ENCODE measurements at regions not wholly inside any gene's neighbourhood (a gene's known extent, or its start where the extent isn't known, plus 50 kb on each side); places are given as distances from the start of the nearest gene placed in this dataset.

- no peak for DNase-seq (ENCODE audit: low read depth)
- no peak for TF ChIP-seq CTCF (conservative IDR thresholded peaks at IDR 0.05; ENCODE audit: low read depth, low read length)
- no peak overlapping the region for H3K4me3 ChIP-seq (ENCODE audit: low read depth, low read length)
Observed at GRCh38 chr6:21845018-21845417, 251.5 kb downstream of the SOX4 start.

- no peak overlapping the region for H3K4me3 ChIP-seq (ENCODE audit: low read depth, low read length)
- DNase-seq (ENCODE audit: low read depth): no peak
- no peak for TF ChIP-seq CTCF (conservative IDR thresholded peaks at IDR 0.05; ENCODE audit: low read depth, low read length)
Observed at GRCh38 chr6:21845439-21846140, 252.0 kb downstream of the SOX4 start.

DNA sequence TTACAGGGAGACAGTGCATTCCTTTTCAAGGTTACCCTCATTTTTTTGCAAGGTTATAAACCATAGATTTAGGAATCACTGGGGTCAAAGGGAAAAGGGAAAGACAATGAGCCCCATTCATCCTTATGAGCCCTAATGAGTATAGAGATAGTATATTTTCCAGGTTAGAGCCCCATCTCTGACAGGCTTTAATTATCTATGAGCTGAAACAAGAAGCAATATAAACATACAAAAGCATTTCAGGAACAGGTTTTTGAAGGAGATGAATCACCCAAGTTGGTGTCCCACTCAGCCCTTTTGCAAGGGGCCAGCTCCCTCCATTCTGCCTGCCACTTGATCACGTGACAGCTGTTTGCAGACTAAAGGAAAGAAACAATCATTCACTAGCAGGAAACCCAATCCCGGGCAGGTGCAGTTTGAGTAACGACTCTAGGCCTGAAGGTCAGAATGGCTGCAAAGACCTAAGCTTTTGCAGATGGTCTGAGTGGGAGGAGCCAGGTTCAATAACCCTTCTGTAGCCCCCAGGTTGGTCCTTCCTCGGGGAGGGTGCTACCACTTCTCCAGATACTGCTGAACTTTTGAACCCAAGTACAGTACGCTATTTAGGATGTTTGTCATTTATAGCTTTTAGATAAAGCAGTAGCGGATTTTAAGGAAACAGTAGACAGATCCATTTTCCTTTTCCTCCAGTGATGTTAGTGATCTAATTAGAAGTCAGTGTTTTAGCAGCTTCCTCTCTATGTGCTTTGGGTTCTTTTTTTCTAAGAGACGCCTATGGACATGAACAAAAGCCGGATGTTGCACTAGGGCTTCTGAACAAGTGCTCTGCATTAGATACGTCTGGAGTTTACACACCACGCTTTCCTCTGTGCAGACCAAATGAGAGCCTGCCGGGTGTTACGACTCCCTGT is 253.2 kb downstream of the SOX4 start:
- DNase-seq (ENCODE audit: low read depth): no peak
- no peak for TF ChIP-seq CTCF (conservative IDR thresholded peaks at IDR 0.05; ENCODE audit: low read depth, low read length)
- no peak overlapping the region for H3K4me3 ChIP-seq (ENCODE audit: low read depth, low read length)

DNA sequence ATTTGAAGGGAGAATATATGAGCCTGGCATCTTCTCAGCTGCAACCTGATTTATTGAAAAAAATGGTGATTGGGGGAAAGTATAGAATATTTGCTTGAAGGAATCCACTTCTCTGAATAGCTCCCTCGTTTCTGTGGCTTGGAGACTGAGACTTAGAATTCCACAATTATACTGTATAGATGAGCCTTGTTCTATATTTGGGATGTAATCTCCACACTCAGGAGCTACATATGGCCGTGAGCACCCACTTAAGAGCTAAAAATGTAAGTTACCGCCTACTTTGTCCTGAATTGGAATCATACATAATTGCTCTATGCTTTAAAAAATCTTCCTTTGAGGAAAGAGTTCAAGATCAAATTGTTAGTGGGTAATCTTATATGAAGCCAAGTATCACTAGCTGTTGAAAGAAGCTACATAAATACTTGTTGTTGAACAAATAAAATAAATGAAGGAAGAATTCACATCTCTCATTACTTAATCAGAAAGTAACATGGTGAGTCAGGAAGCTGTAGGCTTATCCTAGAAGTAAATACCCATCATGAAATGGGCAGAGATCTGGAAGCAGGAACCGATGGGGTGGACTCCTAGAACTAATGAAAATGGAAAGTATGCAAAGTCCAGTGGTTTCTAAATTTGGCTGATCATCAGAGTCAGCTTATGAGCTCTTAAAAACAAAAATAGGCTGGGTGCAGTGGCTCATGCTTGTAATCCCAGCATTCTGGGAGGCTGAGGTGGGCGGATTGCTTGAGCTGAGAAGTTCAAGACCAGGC is 254.3 kb downstream of the SOX4 start:
- DNase-seq (ENCODE audit: low read depth): no peak
- H3K4me3 ChIP-seq (ENCODE audit: low read depth, low read length): no peak overlapping the region
- TF ChIP-seq CTCF (conservative IDR thresholded peaks at IDR 0.05; ENCODE audit: low read depth, low read length): no peak

GRCh38 chr6:21850691-21851090 is 257.1 kb downstream of the SOX4 start:
- DNase-seq (ENCODE audit: low read depth): no peak
- no peak for TF ChIP-seq CTCF (conservative IDR thresholded peaks at IDR 0.05; ENCODE audit: low read depth, low read length)
- no peak overlapping the region for H3K4me3 ChIP-seq (ENCODE audit: low read depth, low read length)

DNA sequence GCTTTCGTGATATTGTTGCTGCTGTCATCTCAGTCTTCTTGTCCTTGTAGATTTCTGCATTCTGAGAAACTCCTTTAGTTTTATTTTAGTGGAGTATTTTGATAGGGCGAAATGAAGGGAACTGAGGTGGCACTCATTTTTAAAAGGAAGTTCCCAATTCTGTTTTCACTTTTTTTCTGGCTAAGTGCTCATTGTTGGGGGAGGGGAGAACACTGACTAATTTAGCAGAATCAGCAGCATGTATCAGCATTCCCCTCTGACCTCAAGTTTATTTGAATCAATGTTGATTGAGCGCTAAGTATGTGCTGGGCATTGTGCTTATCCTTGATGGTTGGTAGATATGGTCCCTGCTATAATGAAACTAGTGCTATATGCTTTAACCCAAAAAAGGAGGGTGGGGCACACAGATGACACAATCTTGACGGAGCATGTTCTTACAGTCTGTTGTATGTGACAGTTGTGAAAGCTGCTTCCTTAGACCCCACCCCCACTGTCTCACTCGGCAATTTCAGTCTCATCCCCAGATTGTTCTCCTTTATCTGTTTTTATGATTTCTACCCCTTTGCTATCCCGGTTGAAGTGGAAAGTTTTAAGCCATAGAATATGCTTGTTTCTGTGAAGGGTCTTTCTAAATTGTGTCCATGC is 262.4 kb downstream of the SOX4 start:
- no peak overlapping the region for H3K4me3 ChIP-seq (ENCODE audit: low read depth, low read length)
- no peak for DNase-seq (ENCODE audit: low read depth)
- TF ChIP-seq CTCF (conservative IDR thresholded peaks at IDR 0.05; ENCODE audit: low read depth, low read length): no peak
